A549 (cell line): ENCODE measurements at regions not wholly inside any gene's neighbourhood (a gene's known extent, or its start where the extent isn't known, plus 50 kb on each side); places are given as distances from the start of the nearest gene placed in this dataset.

ENCODE experiments used
- ATAC-seq, 2 experiments: fragments of 200-7000 bp in 1 of 2; fragments of >200 bp in 1 of 2; cut with Nextera tagmentation in 1 of 2; cut with Tn5 transposase in 1 of 2; 3 replicates each; pipeline versions ENCODE4 v1.8.0 to v1.9.1; 2018 to 2020; ENCODE audit warnings: mild to moderate bottlenecking in 1 of 2, moderate library complexity in 1 of 2
- CTCF ChIA-PET: fragments of 300-600 bp; sonication (Branson Sonifier 250); formaldehyde crosslinking; extraction: SDS; loops from one replicate; lab custom pipeline; 2021; ENCODE audit warnings: antibody characterized with exemption, inconsistent platforms; lab: Yijun Ruan, JAX
- POLR2A ChIA-PET: fragments of 350-600 bp; formaldehyde crosslinking; extraction: SDS; loops from one replicate; lab custom pipeline; 2021; ENCODE audit warnings: antibody characterized with exemption, inconsistent platforms; lab: Yijun Ruan, JAX
- DNase-seq, 2 experiments: peaks; one replicate each; pipeline versions ENCODE4 v3.0.0 to v3.0.0-alpha.2; 2011 to 2016; ENCODE audit warnings: low read depth in 1 of 2, low spot score in 1 of 2
- FAIRE-seq: peaks from 2 replicates; lab custom pipeline; 2011; peaks lifted over from hg19 to GRCh38; lab: Jason Lieb, UNC
- H3K27ac ChIP-seq, 2 experiments: fragments of >200 bp; sonication (Bioruptor Twin); formaldehyde crosslinking; 3 replicates each; pipeline ENCODE4 v1.5.1; 2016 to 2017
- H3K4me1 ChIP-seq: fragments of >200 bp; sonication (Bioruptor Twin); formaldehyde crosslinking; 3 replicates; pipeline ENCODE4 v1.6.1; 2016
- H3K4me2 ChIP-seq: fragments of >200 bp; sonication (Bioruptor Twin); formaldehyde crosslinking; 3 replicates; pipeline ENCODE4 v1.6.1; 2016
- H3K4me3 ChIP-seq: fragments of >200 bp; sonication (Bioruptor Twin); formaldehyde crosslinking; 3 replicates; pipeline ENCODE4 v1.5.1; 2016
- H3K9me3 ChIP-seq: fragments of >200 bp; sonication (Bioruptor Twin); formaldehyde crosslinking; 3 replicates; pipeline ENCODE4 v1.6.1; 2016
- BCL3 ChIP-seq: fragments of >200 bp; sonication (Bioruptor Twin); formaldehyde crosslinking; IDR thresholded peaks from 3 replicates; pipeline ENCODE4 v1.6.1; 2016
- CHD4 ChIP-seq: fragments of 200-600 bp; sonication (generic); IDR thresholded peaks from 2 replicates; pipeline ENCODE4 v1.6.1; 2016; ENCODE audit warnings: antibody characterized with exemption, mild to moderate bottlenecking, borderline replicate concordance
- CTCF ChIP-seq: fragments of >200 bp; sonication (Bioruptor Twin); formaldehyde crosslinking; IDR thresholded peaks from 3 replicates; pipeline ENCODE4 v1.5.1; 2016
- EHF ChIP-seq: fragments of 250-450 bp; sonication (Bioruptor Pico); IDR thresholded peaks from 2 replicates; pipeline ENCODE4 v1.5.0; 2020; ENCODE audit warnings: mild to moderate bottlenecking
- ELK1 ChIP-seq: fragments of 150-350 bp; IDR thresholded peaks from 2 replicates; pipeline ENCODE4 v1.6.1; 2014; ENCODE audit warnings: low read depth, mild to moderate bottlenecking, low read length
- EP300 ChIP-seq, 2 experiments: fragments of >200 bp; sonication (Bioruptor Twin); formaldehyde crosslinking; IDR thresholded peaks; 2 replicates in 1 of 2; 3 replicates in 1 of 2; pipeline ENCODE4 v1.6.1; 2016 to 2017
- FOSB ChIP-seq: fragments of 250-450 bp; sonication (Bioruptor Pico); IDR thresholded peaks from 2 replicates; pipeline ENCODE4 v1.5.0; 2020; ENCODE audit warnings: mild to moderate bottlenecking, moderate library complexity
- FOXS1 ChIP-seq: fragments of 250-450 bp; sonication (Bioruptor Pico); IDR thresholded peaks from 2 replicates; pipeline ENCODE4 v1.5.0; 2020; ENCODE audit warnings: mild to moderate bottlenecking, moderate library complexity
- GATA3 ChIP-seq: IDR thresholded peaks from 2 replicates; pipeline ENCODE4 v1.6.1; 2012; ENCODE audit warnings: borderline replicate concordance
- HDAC2 ChIP-seq: fragments of 200-600 bp; sonication (generic); IDR thresholded peaks from 2 replicates; pipeline ENCODE4 v1.6.1; 2016
- HES2 ChIP-seq: fragments of >200 bp; sonication (Bioruptor Twin); formaldehyde crosslinking; IDR thresholded peaks from 2 replicates; pipeline ENCODE4 v1.6.1; 2016
- HOXA7 ChIP-seq: fragments of 250-450 bp; sonication (Bioruptor Pico); IDR thresholded peaks from 2 replicates; pipeline ENCODE4 v1.5.0; 2020; ENCODE audit warnings: mild to moderate bottlenecking, moderate library complexity
- HOXB13 ChIP-seq: fragments of 250-450 bp; sonication (Bioruptor Pico); IDR thresholded peaks from 2 replicates; pipeline ENCODE4 v1.5.0; 2020; ENCODE audit warnings: low read depth, mild to moderate bottlenecking, moderate library complexity
- HOXB5 ChIP-seq: fragments of 250-450 bp; sonication (Bioruptor Pico); IDR thresholded peaks from 2 replicates; pipeline ENCODE4 v1.5.0; 2020; ENCODE audit warnings: mild to moderate bottlenecking, moderate library complexity
- KDM1A ChIP-seq: fragments of 200-600 bp; sonication (generic); IDR thresholded peaks from 2 replicates; pipeline ENCODE4 v1.6.1; 2016; ENCODE audit warnings: low read depth, mild to moderate bottlenecking
- KDM5A ChIP-seq: fragments of 200-600 bp; sonication (generic); IDR thresholded peaks from 2 replicates; pipeline ENCODE4 v1.6.1; 2016; ENCODE audit warnings: antibody characterized with exemption, mild to moderate bottlenecking
- MAX ChIP-seq: IDR thresholded peaks from 2 replicates; pipeline ENCODE4 v1.6.1; 2012
- NFE2L2 ChIP-seq: fragments of 150-350 bp; conservative IDR thresholded peaks from 2 replicates; pipeline ENCODE4 v1.6.1; 2014; ENCODE audit warnings: low read length
- NPAS2 ChIP-seq: fragments of 250-450 bp; sonication (Bioruptor Pico); IDR thresholded peaks from 2 replicates; pipeline ENCODE4 v1.8.0; 2022; ENCODE audit warnings: mild to moderate bottlenecking, moderate library complexity, borderline replicate concordance
- NR3C1 ChIP-seq: fragments of >200 bp; sonication (Bioruptor Twin); formaldehyde crosslinking; IDR thresholded peaks from 3 replicates; pipeline ENCODE4 v1.6.1; 2017
- PHF8 ChIP-seq: fragments of 200-600 bp; sonication (generic); IDR thresholded peaks from 2 replicates; pipeline ENCODE4 v1.6.1; 2016; ENCODE audit warnings: low read depth, mild to moderate bottlenecking, antibody characterized with exemption, moderate library complexity, borderline replicate concordance
- RCOR1 ChIP-seq: fragments of 150-350 bp; IDR thresholded peaks from 2 replicates; pipeline ENCODE4 v1.6.1; 2014; ENCODE audit warnings: antibody characterized with exemption, low read length, low read depth
- REST ChIP-seq: fragments of 200-600 bp; sonication (generic); IDR thresholded peaks from 2 replicates; pipeline ENCODE4 v1.6.1; 2016; ENCODE audit warnings: antibody characterized with exemption, mild to moderate bottlenecking, moderate library complexity
- TP53 ChIP-seq: fragments of 250-450 bp; sonication (Bioruptor Pico); IDR thresholded peaks from 2 replicates; pipeline ENCODE4 v1.5.0; 2021; ENCODE audit warnings: mild to moderate bottlenecking, moderate library complexity
- ZFP36 ChIP-seq: fragments of 450-650 bp; IDR thresholded peaks from 2 replicates; pipeline ENCODE4 v1.6.1; 2014; ENCODE audit warnings: borderline replicate concordance; ENCODE audit not compliant: partially characterized antibody
- WGBS: methylation state at CpG from one replicate; pipeline ENCODE4 v1.1.6; 2017; ENCODE audit errors: missing lambda C conversion rate; 5-methylcytosine and 5-hydroxymethylcytosine counted together
- TF ChIP-seq, protein P1 (sequence below): IDR thresholded peaks from 2 replicates; pipeline ENCODE4 v1.6.1; 2012; ENCODE audit warnings: low read depth, borderline replicate concordance

GRCh38 chr13:84802073-84802472 is 919.8 kb upstream of the SLITRK1 start:
- Histone ChIP-seq H3K4me1 (no peaks in the 10 kb centered on the region), H3K9me3 (no peaks in the 10 kb centered on the region), H3K27ac (no peak overlapping the region), H3K4me2 (no peak overlapping the region), H3K4me3 (no peak overlapping the region)
- FAIRE-seq: no peak
- ChIA-PET CTCF (no interaction called here), POLR2A (no interaction called here)
- DNase-seq: no peak
- ATAC-seq: no peak
- TF ChIP-seq RCOR1 (no peak), HDAC2 (no peak), KDM5A (no peak), TP53 (no peak), FOSB (no peak), NPAS2 (CRISPR knock-in tag) (no peak), ZFP36 (no peak), REST (no peak), MAX (no peak), EP300 (IDR thresholded peaks at IDR 0.05) (no peak)

GRCh38 chr13:84784443-84785153 is 902.3 kb upstream of the SLITRK1 start:
- ATAC-seq: no peak
- no peak overlapping the region for H3K27ac ChIP-seq
- no peaks in the 10 kb centered on the region for H3K4me1 ChIP-seq
- H3K9me3 ChIP-seq: no peaks in the 10 kb centered on the region
- H3K4me3 ChIP-seq: no peak overlapping the region
- POLR2A ChIA-PET: no interaction called here
- no peak for TF ChIP-seq PHF8
- CTCF ChIA-PET: no interaction called here
- no peak for DNase-seq
- WGBS: 3% methylated on average over 1 of the region's 1 CpG
- no peak overlapping the region for H3K4me2 ChIP-seq
- no peak for FAIRE-seq

GRCh38 chr13:84777316-84777715 is 895.0 kb upstream of the SLITRK1 start:
- FAIRE-seq (no peak), ATAC-seq (no peak), DNase-seq (no peak)
- POLR2A ChIA-PET: no interaction called here
- 50% methylated on average over 4 of the region's 4 CpGs for WGBS
- Histone ChIP-seq H3K27ac (no peak overlapping the region), H3K9me3 (no peaks in the 10 kb centered on the region), H3K4me1 (no peaks in the 10 kb centered on the region), H3K4me3 (no peak overlapping the region), H3K4me2 (no peak overlapping the region)
- CTCF ChIA-PET: no interaction called here
- TF ChIP-seq, protein P1, sequence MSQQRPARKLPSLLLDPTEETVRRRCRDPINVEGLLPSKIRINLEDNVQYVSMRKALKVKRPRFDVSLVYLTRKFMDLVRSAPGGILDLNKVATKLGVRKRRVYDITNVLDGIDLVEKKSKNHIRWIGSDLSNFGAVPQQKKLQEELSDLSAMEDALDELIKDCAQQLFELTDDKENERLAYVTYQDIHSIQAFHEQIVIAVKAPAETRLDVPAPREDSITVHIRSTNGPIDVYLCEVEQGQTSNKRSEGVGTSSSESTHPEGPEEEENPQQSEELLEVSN: no peak
- TF ChIP-seq NR3C1 (no peak), HOXA7 (CRISPR knock-in tag) (no peak), HOXB13 (no peak), BCL3 (no peak), NFE2L2 (no peak), EHF (no peak), FOXS1 (CRISPR knock-in tag) (no peak), CTCF (no peak), CHD4 (no peak), GATA3 (no peak), ELK1 (no peak), NPAS2 (CRISPR knock-in tag) (no peak), HES2 (no peak), KDM1A (no peak), FOSB (no peak), HOXB5 (CRISPR knock-in tag) (no peak)
